Cerebellar cortex (tissue), 1 donor: ENCODE measurements at regions not wholly inside any gene's neighbourhood (a gene's known extent, or its start where the extent isn't known, plus 50 kb on each side); places are given as distances from the start of the nearest gene placed in this dataset.

Experiments
- DNase-seq: peaks from one replicate; pipeline ENCODE4 v3.0.0-alpha.2; 2015; ENCODE audit warnings: low spot score

DNA sequence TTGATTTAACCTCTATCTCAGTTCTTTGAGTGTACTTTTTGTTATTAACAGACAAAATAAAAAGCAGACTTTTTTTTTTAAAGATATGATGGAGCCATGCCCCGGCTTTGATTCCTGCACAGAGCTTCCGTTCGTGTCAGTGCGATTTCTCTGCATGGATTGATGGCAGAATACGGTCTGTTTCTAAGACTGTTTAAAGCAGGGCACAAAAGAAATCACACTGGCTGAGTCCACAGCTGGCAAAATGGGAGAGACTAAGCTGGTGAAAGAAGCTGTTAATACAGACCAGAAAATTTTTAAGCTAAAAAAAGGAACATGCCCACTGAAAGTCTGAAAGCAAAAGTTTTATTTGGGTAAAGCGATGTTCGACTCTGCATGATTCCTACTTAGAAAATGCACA, 501.4 kb upstream of the WWC1 start:
- no peak for DNase-seq

DNA sequence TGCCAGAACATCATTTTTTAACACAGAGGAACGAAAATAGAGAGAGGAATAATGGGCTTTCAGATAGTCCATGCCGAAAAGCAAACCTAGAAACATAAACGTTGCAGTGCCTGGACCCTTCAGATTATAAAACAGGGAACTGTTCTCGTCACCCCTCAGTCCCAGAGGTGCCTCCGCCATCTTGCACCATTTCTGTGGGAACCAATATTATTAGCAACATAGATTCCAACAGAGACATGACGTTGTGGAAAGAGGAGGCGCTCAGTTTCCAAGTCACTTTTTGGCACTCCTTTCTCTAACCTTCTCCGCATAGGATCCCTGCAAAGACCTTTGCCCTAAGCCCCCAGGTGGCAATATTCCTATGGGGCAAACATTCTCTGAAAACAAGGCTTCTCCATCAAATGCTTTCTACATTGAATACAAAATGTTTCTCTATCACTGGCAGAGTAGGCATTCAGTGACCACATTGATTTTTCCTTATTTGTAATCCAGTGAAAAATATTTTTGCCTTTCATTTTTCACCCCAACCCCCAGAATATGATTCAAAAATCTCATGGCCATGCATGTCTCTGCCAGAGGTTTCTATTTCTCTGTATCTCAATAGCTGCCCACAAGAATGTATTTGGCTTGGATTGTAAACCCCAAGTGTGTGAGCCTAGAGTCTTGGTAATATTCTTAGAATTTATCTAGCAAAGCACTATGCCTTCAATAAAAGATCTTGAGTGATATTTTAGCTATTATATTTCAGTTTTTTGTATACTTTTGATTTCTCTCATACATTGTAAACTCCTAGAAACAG, 500.8 kb upstream of the WWC1 start:
- DNase-seq: no peak

DNA sequence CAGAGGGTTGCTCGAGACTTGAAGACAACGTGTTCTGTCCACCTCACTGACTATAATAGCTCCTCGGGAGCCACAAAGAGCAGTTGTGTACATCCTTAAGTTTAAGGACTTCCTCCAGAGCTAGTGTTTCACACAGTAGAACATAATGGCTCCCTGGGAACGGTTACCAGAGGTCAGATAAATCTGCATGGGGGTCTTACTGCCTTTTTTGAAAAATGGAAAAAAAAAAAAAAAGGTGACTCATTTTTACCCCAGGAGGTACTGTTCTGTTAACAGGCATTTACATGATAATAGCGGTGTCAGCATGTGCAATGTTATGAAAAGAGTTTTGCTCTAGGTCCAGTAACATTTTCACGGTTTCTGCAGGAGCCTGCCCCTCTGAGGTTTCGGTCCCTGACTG, 498.9 kb upstream of the WWC1 start:
- no peak for DNase-seq

DNA sequence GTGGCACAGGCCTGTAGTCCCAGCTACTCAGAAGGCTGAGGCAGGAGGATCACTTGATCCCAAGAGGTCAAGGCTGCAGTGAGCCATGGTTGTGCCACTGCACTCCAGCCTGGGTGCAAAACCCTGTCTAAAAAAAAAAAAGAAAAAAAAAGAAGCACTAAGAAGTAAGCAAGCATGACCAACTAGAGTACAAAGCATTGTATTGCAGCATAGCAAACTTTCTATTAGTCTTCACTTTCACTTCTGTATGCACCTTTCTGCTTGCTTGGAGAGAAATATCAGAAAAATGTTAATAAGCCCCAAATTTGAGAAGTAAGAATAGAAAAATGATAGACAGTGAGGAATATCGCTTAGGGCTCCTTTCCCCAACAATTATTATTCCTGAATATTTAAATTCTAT, 497.7 kb upstream of the WWC1 start:
- DNase-seq: no peak

DNA sequence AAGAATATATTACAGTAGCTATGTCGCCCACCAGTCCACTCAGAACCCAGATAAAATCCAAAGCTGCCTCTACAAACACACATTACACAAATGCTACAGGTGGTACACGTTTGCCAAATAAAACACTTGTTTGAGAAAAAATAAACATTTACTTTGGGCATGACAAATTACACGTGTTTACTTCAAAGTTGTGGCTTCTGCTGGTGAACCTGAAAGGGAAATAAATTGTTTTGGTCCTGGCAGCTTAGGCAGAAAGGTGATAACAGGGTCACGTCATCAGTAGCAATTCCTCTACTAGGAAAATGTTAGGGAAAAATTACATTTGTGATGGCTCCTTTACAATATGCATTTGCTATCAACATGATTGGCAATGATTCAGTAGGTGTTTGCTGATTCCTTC, 497.3 kb upstream of the WWC1 start:
- DNase-seq: no peak

DNA sequence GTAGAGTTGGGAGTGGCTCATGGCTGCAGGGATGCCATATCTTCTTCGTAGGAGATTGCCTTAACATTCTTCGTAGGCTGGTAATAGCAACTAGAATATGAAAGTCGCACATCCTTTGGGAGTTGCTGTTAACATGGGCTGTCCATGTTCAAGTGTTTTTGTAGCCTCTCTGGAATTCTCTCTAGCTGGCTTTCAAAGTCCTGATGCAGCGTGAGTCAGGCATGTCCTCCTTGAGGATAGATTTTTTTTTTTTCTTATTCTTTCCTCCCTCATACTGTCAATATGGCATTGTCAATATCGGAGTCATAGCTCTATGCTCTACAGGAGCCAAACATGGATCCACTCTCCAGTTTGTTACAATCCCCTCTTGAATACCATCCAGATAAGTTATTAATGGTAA, 494.8 kb upstream of the WWC1 start:
- DNase-seq: no peak

DNA sequence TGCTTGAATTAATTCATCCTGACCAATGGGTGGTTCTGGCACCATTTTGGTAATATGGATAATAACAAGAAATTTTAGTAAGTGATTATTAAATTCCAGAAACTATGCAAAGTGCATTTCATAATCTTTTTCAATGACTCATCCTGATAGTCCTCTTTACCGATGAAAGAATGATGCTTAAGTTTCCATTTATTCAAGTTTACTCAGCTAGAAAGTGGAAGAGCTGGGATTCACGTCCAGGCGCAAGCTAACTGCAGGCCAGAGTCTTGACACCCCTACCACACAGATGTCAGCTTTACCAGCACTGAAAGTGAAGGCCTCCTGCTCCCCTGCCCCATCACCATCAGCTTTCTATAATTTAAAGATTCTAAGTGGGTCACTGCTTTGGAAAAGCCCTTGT, 493.5 kb upstream of the WWC1 start:
- DNase-seq: no peak

DNA sequence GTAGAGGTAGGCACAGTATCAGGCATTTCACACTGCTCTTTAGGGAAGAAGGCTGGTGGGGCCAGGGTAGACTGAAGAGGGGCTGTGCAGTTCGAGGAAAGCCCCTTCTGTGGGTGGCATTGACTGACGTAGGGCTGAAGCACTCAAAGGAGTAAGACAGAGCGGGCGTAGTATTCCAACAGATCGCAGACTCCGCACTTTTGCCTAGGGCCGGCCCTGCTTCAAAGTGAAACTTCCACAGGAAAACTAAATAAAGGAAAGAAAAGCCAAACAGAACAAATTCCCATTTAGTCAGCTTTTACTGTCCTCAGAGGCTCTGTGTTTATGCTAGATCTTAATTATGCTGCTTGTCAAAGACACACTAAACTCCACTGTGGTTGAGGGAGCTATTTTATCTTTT, 493.0 kb upstream of the WWC1 start:
- DNase-seq: no peak

DNA sequence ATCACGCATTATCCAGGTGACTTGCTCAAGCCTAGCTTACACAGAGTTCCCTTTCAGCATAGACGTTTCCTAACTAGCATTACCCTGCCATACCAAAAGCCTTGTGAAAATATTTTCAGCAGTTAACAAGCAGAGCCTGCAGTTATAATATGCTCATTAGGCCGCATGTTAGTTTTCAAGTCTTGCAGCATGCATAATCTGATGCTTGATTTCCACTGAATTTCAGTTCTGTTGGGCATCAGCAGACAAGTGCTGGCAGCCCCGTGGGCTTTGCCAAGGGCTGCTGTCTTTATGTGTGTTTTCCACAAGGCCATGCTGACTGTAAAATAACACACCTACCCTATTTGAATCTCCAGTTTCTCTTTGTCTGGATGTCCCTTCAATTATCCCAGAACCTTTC, 491.0 kb upstream of the WWC1 start:
- no peak for DNase-seq

DNA sequence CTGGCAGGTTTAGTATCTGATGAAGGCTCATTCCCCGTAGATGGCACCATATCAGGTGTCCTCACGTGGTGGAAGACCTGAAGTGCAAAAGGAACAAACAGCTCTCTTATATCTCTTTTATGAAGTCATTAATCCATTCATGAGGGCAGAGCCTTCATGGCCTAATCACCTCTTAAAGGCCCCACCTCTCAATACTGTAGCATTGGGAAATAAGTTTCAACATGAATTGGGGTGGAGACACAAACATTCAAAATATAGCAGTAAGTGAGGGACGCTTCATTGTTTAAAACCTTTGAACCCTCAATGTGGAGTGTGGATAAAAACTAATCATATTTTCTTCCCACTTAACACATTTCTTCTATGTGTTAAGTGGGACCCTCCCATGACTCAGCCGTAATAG, 489.4 kb upstream of the WWC1 start:
- DNase-seq: no peak

DNA sequence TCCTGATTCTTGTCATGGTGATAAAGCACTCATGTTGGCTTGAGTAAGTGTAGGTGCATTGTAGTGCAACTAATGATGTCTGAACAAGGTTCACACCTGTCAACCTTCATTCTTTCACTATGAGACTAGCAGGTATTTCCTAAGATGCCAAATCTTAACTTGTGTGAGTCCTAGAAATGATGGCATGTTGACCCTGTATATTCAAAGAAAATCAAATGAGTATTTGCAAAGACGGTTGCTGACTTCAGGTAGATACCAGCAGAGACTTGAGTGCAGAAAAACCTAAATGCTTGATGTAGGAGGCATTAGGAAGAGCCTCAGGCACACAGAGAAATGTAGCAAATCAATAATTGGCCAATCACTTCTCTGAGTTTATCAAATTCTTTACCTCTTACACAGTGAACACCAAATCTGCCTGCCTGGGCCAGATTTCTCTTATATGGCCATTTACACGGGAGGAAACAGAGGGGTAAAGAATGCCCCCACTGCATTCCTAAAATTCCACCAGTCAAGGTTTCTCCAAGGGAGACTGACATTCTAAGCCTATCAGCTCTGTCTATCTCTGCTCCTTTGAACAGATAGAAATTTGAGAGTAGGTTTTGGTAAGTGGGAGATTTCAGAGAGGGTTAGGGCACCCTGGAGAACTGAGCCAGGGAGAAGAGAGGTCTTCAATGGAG, 488.6 kb upstream of the WWC1 start:
- DNase-seq: no peak

DNA sequence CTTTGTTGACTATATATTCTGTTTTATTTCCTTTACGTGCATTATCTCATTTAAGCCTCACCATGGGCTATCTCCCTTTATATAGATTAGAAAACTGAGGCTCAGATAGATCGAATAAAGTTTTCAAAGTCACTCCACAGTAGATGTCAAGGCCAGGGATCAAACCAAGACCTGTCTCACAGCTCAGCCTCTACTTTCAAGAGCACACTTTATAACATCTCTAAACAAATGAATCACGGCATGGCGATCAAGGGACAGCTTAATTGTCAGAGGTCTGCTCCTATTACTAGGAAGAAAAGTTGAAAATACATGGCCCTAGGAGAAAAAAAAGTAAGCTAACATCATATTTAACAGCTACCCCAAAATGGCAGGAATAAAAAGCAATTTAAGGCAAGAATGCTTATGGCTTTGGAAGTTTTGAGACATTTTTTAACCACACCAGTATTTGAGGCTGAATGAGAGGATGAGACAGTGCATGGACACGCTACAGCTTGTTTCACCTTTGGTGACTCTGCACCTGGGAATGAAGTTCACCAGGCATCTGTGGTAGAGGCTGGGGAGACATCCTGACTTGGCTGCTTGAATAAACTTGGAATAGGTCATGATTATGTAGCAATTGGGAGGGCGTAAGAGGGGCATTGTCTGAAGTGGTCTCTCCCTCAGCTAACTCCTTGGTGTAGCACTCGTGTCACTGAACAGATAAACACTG, 486.8 kb upstream of the WWC1 start:
- DNase-seq: no peak

DNA sequence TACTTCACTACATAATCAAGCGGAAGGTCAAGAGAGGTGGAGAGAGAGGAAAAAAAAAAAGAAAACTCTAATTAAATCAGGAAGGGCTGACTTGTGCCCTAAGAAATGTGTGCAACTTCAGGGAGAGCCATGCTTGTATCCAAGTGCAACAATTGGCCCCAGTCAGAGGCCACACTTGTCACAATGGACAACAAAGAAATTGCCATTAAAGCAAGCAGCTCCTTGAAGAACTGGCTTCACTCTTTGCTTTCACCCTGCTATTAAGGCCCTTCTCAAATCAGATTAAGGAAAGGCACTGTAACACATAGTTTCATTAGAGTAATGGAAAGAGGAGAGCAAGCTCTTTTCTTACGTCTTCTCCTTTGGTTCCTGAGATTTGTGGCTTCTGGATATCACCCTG, 480.9 kb upstream of the WWC1 start:
- no peak for DNase-seq

DNA sequence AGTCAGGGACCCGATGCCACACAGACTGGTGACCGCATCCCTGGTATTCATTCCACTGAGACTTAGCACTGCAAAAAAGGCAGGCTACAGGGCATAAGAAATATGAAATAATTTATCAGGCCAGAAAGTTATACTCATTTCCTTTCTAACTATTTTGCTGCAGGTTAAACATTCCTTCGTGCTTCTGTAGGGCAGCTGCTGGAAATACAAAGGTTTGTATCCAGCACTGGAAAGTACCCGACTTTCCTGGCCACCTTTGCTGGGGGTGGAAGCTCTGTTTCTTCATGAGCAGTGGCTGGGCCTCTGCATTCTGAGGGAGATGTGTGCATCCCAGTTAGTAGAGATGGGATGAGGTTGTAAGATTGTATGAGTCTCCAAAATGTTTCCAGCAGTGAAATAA, 478.6 kb upstream of the WWC1 start:
- DNase-seq: no peak

DNA sequence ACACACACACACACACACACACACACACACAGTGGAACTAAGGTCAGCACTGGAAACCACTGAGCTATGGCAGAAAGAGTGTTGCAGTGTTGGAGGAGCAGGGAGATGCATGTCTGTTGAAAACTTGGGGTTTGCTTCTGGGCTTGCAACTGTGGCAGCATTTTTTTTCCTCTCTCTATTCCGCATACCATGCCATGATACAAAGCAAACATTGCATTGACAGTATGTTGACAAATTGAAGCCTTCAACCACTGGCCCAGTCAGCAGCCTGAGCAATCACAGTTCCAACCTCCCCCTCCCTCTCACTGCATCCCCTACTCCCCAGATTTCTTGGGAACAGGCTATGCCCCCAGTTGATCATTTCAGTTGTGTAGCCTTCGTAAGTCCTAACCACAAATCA, 478.1 kb upstream of the WWC1 start:
- no peak for DNase-seq

DNA sequence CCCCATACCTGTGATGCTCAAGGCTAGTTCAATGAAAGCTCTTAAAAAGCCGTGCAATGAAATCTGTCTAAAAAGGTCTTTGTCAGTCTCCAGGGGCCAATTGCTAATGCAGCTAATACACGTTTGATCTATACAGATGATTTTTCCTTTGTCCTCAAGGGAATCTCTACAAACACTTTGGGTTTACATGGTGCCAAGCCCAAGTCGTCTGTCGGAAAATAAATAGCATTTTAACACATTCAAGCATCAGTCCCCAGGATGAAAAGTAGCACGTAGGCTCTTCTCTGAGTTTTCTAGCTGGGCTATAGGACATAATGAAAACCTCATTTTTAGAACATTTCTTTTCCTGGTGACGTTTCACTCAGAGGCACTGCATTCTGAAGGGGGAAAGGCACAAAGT, 477.4 kb upstream of the WWC1 start:
- no peak for DNase-seq

DNA sequence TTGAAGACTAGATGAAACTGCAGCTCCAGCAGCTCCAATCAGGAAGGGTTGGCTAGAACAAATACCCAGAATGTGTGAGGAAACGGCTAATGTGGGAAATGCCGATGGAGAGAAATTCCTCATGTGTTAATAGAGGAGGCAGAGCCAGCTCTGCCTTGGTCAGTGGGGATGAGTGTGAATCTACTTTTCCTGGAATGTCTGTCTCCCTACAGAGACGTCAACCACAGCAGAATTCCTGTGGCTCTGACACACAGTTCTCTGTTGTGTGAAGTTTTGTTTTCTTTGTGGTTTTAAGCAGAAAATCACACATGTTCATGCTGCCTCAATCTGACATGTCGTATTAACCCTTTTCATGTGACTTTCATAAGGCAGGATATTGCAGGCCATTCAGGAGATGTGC, 476.6 kb upstream of the WWC1 start:
- no peak for DNase-seq

DNA sequence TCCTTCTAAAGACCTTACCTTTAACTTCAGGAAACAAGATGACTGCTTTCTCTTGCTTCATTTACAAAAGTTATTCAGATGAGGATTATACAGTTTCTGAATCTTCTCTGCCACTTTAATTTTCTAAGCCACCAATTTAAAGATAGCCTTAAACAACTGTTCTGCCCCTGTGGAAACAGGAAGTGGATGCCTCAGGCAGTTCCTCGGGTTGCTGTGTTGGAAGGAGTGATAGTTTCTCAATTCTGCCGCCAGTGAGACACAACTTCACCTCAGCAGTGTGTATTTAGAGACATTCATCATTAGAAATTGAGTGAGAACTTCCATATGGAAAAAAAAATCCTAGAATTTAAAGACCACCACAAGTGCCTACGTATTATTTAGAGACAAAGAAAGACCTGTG, 475.1 kb upstream of the WWC1 start:
- no peak for DNase-seq

DNA sequence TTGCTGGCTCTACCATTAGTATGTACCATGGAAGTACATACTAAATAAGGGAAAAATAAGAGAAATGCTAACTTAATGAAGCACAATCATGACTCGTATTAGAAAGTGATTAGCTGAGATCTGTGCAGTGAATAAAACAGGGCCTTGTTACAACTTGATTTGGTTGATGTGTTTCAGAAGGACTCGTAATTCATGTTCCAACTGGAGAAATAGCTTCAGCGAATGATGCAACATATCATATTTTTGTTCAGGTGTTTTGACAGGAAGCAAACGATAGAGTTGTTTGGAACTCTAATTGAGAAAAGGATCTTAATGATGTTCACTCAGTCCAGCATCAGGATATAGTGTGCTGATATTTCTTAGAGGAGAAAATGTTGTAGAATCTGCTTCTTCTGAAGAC, 474.6 kb upstream of the WWC1 start:
- DNase-seq: no peak

DNA sequence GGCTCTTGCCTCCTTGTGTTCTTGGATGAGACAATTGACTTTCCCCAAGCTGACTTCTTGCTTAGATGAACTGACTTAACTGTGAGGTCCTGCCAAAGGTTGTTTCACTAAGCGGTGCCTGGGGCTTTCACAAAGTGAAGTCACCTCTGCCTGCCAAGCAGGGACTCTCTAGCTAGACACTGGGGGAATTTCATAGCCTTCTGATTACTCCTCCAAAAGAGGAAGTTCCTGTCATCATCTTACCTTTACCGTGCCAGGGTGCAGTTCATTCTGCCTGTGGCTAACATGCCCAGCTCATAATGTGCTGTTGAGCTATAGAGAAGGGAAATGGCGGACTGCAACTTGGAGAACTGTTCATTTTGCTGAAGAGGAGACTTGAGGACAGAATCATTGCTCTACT, 472.0 kb upstream of the WWC1 start:
- no peak for DNase-seq

DNA sequence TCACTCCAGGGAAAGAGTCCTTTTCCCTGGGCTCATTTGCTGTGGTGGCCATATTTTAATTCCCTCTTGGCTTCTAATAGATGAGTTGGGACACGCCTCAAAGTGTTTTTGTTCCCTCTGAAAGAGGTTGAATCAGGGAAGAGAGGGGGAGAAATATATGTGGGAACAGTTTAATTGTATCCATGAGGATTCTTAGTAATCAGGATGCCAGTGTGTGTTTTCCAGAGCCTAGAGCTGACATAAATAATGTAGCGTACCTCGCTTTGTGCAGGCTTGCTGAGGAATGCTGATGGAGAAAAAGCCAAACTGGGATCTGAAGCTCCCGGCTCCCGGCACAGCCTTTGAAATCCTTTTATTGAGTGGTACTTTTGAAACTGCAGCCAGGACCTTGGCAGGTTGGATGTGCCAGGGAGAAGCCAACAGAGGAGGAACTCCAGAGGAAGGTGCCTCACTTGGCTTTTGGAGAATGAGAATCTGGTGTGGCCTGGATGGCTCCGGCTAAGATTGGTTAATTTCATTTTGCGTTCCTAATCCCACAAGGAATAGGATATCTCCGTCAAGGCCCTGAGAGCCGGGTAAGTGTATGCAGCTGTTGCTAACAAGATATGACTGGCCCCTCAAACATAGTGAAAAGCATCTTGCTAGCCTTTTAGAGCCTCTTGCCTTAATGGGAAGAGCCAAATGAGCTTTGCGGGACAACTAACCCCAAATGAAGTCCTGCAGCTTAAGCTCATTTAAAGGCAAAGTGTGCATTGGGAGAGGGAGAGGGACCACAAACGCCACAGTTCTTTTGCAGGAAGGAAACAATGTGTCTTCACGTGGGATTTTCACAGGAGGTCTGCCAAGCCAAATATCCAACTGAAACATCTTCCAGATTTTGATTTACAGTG, 471.1 kb upstream of the WWC1 start:
- DNase-seq: no peak

DNA sequence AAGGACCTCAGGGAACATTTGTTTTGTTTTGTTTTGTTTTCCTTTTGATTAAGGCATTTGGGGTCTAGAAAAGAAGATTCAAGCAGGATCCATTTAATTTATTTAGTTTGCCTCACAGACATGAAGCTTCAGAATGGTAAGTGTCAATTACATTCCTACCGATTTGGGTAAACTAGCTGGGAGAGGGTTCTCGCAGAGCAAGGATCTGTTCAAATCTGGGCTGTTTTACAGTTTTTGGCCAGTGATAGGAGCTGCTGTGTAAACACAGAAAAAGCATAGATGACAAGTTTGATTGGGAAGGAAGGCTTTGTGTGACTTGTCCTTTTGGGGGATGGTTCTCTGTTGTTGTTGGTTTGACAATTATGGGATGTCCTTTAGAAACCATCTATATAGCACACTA, 470.3 kb upstream of the WWC1 start:
- no peak for DNase-seq
